ENCODE measurements at regions not wholly inside any gene's neighbourhood (a gene's known extent, or its start where the extent isn't known, plus 50 kb on each side); places are given as distances from the start of the nearest gene placed in this dataset.

DNA sequence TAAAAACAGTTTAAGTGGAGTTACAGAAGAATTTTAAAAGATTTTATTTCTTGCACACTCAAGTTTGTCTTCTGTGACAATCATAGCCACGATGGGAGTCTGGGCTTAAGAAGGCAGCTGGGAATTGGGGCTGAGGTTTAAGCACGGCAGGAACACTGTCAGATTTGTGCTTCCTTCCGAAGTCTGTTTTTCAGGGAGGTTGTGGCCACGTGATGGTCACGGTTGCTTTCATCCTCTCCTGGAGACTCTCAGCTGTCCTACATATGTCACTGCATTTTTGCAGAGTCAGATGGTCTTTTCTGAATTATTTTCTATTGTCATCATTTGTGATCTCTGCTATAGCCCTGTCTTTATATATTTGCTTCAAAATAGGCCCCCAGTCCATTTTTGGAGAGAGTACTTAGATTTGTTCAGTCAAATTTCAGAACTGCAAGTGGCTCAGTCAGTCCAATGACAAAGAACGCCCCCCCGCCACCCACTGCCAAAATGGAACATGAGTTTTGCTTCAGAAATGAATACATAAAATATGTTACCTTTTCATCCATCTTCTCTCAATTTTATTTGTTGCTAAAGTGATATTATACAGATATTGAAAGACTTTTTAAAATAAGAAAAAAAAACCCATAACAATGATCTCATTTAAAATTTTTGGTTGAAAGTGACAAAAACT lies 111.8 kb upstream of the ZFP64 start:
- no peaks in the 10 kb centered on the region for H4K20me1 ChIP-seq (ENCODE audit: insufficient read depth)
- ChIA-PET POLR2A (no interaction called here), RAD21 (ENCODE audit: low non-redundant PET in 1 of 2, low total read pairs in 2 of 2, uncharacterized antibody in 2 of 2, unreplicated experiment in 2 of 2) (no interaction called here), CTCF (no interaction called here)
- no peak for ATAC-seq
- no peak overlapping the region for H2AFZ ChIP-seq (ENCODE audit: low read depth, low read length, poor library complexity, severe bottlenecking)
- no peaks in the 10 kb centered on the region for H3K9me2 ChIP-seq (ENCODE audit: insufficient read depth)
- H3K79me2 ChIP-seq (ENCODE audit: insufficient read depth, low read length) = no peaks in the 10 kb centered on the region
- no peak overlapping the region for H3K27ac ChIP-seq (ENCODE audit: low read depth, low read length)
- H3K4me3 ChIP-seq (replicated peaks in 1 of 2; ENCODE audit: low read depth in 1 of 2, low read length in 2 of 2) = no peak overlapping the region
- H3K9me3 ChIP-seq (ENCODE audit: control insufficient read depth in 1 of 2, insufficient read depth in 1 of 2, low read depth in 1 of 2, low read length in 2 of 2) = no peaks in the 10 kb centered on the region
- no peak for DNase-seq (ENCODE audit: low read depth, low spot score)
- H3K4me1 ChIP-seq (ENCODE audit: control insufficient read depth in 1 of 2, insufficient read depth in 2 of 2, low read length in 2 of 2) = no peaks in the 10 kb centered on the region
- no TSS peak for BruUV-seq (replicated peaks)
- intact Hi-C loops (cut with micrococcal nuclease) = no loop called here
- no peaks in the 10 kb centered on the region for H3K36me3 ChIP-seq (ENCODE audit: control insufficient read depth in 1 of 2, insufficient read depth in 2 of 2, low read length in 2 of 2)
- peaks cover 10% of the 10 kb centered on the region; the same call in 1 of the 2 replicates for H3K27me3 ChIP-seq (ENCODE audit: insufficient read depth, low read length)
- H3K4me2 ChIP-seq (ENCODE audit: low read length) = no peak overlapping the region
- TF ChIP-seq ZFX (IDR thresholded peaks at IDR 0.05) = no peak
- TF ChIP-seq, protein P1, sequence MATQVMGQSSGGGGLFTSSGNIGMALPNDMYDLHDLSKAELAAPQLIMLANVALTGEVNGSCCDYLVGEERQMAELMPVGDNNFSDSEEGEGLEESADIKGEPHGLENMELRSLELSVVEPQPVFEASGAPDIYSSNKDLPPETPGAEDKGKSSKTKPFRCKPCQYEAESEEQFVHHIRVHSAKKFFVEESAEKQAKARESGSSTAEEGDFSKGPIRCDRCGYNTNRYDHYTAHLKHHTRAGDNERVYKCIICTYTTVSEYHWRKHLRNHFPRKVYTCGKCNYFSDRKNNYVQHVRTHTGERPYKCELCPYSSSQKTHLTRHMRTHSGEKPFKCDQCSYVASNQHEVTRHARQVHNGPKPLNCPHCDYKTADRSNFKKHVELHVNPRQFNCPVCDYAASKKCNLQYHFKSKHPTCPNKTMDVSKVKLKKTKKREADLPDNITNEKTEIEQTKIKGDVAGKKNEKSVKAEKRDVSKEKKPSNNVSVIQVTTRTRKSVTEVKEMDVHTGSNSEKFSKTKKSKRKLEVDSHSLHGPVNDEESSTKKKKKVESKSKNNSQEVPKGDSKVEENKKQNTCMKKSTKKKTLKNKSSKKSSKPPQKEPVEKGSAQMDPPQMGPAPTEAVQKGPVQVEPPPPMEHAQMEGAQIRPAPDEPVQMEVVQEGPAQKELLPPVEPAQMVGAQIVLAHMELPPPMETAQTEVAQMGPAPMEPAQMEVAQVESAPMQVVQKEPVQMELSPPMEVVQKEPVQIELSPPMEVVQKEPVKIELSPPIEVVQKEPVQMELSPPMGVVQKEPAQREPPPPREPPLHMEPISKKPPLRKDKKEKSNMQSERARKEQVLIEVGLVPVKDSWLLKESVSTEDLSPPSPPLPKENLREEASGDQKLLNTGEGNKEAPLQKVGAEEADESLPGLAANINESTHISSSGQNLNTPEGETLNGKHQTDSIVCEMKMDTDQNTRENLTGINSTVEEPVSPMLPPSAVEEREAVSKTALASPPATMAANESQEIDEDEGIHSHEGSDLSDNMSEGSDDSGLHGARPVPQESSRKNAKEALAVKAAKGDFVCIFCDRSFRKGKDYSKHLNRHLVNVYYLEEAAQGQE (IDR thresholded peaks at IDR 0.05; ENCODE audit: low read depth) = no peak
- TF ChIP-seq, protein P2, sequence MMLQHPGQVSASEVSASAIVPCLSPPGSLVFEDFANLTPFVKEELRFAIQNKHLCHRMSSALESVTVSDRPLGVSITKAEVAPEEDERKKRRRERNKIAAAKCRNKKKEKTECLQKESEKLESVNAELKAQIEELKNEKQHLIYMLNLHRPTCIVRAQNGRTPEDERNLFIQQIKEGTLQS (IDR thresholded peaks at IDR 0.05) = no peak
- TF ChIP-seq SRF (IDR thresholded peaks at IDR 0.05; ENCODE audit: low read depth) = no peak
- TF ChIP-seq EZH2phosphoT487 (IDR thresholded peaks at IDR 0.05; ENCODE audit: borderline replicate concordance) = no peak
- TF ChIP-seq ZNF274 (IDR thresholded peaks at IDR 0.05; ENCODE audit: low read depth, low read length) = no peak
- TF ChIP-seq YY1 (IDR thresholded peaks at IDR 0.05; ENCODE audit: extremely low read depth, insufficient replicate concordance, low read depth, low read length) = no peak
- TF ChIP-seq EZH2 (IDR thresholded peaks at IDR 0.05) = no peak
- TF ChIP-seq POLR2AphosphoS5 (IDR thresholded peaks at IDR 0.05; ENCODE audit: low read depth, low read length) = no peak
- H3K9ac ChIP-seq (ENCODE audit: low read length) = no peak overlapping the region

Data from HCT116 (cell line).